PFSK-1 (cell line): ENCODE measurements at regions not wholly inside any gene's neighbourhood (a gene's known extent, or its start where the extent isn't known, plus 50 kb on each side); places are given as distances from the start of the nearest gene placed in this dataset.

Experiments
- POLR2AphosphoS5 ChIP-seq: IDR thresholded peaks from 2 replicates; pipeline ENCODE4 v1.6.1; 2012; ENCODE audit warnings: low read depth, mild to moderate bottlenecking, control low read depth, low read length, moderate library complexity
- SIN3A ChIP-seq: IDR thresholded peaks from 2 replicates; pipeline ENCODE4 v1.6.1; 2012; ENCODE audit warnings: mild to moderate bottlenecking, low read length, moderate library complexity, borderline replicate concordance; ENCODE audit not compliant: insufficient read depth

DNA sequence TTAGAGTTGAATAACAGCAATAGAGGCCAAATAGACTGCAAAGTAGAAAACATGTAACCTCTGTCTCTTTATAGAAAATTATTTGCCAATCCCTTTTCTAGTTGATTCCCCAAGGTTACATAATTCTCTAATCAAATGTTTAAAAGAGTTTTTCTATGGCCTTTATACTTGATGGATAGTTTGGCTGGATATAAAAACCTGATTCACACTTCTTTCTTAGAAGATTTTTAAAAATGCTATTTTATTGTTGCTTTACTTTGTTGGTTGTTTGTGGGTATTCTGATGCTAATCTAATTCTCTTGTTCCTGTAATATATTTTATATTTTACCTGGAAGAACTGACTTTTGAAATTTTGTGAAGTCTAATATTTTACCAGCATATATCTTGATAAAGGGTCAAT is 331.1 kb upstream of the MTPN start:
- no peak for TF ChIP-seq POLR2AphosphoS5
- TF ChIP-seq SIN3A = no peak
